ENCODE measurements at regions not wholly inside any gene's neighbourhood (a gene's known extent, or its start where the extent isn't known, plus 50 kb on each side); places are given as distances from the start of the nearest gene placed in this dataset.

- TF ChIP-seq POLR2AphosphoS5 (IDR thresholded peaks at IDR 0.05) (no peak), POLR2A (IDR thresholded peaks at IDR 0.05) (no peak)
- TF ChIP-seq, protein P1, sequence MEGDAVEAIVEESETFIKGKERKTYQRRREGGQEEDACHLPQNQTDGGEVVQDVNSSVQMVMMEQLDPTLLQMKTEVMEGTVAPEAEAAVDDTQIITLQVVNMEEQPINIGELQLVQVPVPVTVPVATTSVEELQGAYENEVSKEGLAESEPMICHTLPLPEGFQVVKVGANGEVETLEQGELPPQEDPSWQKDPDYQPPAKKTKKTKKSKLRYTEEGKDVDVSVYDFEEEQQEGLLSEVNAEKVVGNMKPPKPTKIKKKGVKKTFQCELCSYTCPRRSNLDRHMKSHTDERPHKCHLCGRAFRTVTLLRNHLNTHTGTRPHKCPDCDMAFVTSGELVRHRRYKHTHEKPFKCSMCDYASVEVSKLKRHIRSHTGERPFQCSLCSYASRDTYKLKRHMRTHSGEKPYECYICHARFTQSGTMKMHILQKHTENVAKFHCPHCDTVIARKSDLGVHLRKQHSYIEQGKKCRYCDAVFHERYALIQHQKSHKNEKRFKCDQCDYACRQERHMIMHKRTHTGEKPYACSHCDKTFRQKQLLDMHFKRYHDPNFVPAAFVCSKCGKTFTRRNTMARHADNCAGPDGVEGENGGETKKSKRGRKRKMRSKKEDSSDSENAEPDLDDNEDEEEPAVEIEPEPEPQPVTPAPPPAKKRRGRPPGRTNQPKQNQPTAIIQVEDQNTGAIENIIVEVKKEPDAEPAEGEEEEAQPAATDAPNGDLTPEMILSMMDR (IDR thresholded peaks at IDR 0.05) = no peak
These were observed 746.1 kb downstream of the C4orf33 start for GRCh38 chr4:129842096-129842495.
